ENCODE measurements at regions not wholly inside any gene's neighbourhood (a gene's known extent, or its start where the extent isn't known, plus 50 kb on each side); places are given as distances from the start of the nearest gene placed in this dataset.
A peak's percentile ranks its signal among the peaks of the same experiment; 100 is the strongest.
"Not testable (repeated sequence)": the region's sequence is repeated elsewhere in the genome, so short reads cannot be mapped to it uniquely, and the experiment has no call there.

DNA sequence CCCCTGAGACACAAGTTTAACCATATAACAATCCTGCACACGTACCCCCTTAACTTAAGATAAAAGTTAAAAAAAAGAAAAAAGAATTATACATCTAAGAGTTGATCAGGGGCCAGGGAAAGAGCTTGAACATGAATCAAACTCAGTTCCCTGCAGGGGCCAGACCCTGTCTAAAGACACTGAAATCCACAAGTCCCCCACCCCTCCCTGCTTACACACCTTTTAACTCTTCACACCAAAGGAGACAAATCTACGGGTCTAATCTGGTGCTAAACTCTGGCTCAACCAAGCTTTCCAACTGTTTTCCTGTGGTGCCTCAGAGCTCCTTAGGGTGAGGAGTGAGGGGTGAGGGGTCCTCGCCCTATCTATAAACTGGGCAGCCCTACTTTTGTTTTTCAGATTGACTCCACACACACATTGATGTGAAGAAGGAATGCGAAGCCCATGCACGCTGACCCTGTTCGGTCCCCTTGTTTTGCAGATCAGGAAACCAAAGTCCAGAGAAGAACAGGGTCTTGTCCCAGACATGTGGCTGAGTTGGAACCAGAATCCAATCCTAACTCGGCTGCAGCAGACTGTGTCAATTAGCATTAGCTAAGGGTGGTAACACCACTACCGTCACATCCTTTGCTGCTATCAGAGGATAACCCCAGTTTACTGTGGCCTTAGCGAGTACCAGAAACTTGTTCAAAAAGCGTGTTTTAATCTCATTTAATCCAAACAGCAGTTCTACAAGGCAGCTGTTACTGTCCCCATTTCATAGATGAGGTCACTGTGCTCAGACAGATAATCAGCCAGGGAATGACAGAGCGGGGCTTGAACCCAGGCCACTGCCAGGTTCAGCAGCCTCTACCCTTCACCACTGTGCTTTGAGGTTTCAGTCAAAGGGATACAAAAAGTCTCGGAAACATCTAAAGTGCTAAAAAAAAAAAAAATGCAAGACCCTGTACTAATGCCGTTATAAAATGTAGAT lies 145.2 kb upstream of the SYT13 start:
- DNase-seq: no peak

DNA sequence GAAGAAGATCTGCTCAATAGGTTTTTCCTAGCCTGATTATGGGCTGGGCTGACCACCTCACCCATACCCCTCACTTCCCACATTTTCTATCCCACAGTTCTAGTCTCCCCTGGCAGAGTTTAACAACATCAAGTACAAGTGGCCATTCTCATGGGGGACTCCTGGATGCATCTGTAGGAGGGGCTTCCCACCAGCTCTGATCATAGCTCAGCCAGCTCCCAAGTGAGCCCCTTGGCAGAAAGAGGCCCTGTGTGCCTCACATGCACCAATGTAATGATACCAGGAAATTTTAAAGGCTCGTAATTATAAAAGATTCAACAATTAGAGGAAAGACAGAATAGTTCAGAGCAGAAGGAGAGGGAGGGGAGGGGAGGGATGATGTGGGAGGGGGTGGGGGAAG lies 144.2 kb upstream of the SYT13 start:
- DNase-seq: no peak

GRCh38 chr11:45429719-45430118 lies 143.6 kb upstream of the SYT13 start:
- no peak for DNase-seq

DNA sequence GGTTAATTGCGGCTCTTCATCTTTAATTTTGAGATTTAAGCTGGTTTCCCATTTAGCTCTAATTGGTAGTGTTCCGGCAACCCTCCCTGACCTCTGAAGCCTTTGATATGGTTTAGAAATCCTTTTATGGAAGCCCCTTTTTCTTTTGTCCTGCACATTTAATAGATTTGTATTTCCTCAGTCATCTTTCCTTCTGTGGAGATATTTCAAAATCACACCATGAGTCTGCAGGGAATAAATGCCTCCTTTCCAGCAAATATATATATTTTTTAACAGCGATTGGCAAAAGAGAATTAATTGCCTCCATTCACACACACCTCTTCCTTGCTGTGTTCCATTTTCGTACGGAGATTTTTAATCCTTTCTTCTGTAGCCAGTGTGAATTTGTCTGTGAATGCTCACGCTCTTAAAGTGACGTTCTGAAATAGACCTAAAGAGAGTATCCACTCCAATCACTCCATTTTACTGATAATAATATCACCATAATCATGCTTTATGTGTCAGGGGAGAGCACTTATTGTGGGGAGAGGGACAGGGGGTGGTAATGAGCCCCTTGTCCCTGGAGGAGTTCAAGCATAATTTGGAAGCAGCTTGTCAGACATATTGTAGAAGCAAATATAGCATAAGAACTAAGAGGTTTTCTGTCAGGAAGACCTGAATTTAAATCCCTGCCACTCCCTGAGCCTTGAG lies 142.5 kb upstream of the SYT13 start:
- no peak for DNase-seq

DNA sequence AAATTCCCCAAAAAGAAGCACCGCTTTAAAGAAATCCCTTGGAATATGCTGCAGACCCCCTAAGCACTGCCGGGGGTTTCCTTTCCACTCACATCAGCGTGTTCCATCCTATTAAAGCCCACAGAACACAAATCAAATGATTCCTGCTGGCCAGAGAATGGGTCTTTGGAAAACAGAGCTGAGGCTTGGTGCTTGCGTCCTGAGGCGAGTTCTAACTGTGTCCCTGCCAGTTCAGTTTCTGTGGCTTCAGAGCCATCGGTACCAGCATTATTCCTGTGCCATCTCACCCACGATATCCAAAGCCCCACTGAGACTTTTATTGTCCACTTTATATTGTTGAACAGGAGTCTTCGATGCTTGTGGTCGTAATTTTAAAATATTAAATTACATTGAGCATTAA lies 142.0 kb upstream of the SYT13 start:
- DNase-seq: no peak

- DNase-seq: no peak
Observed at GRCh38 chr11:45424411-45425180, 138.5 kb upstream of the SYT13 start.

DNA sequence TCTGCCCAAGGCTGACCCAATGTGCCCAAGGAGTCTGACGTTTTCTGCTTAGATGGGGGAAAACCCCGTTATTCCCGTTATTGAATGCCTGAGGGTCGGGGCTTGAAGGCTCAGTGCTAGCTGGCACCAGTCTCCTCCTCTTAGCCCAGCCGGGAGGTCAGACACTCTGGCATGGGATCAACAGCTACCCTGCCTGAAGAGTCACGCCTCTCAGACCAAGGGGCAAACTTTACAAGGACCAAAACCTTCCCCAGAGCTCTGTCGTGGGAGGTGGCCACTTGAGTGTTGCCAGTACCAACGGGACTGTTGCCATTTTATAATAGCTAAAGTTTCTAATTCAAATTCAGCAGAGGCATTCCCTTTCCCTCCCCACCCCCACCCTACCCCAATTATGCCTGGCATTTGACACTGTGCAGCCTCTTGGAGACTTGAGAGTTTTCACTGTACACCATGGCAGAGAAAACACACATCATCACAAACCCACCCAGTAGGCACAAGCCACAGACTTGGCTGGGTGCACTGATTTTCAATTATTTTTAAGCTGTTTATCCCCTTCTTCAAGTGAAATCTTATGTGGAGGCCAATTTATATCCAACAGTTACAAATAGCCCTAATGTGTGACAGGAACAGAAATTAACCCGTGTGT lies 137.5 kb upstream of the SYT13 start:
- no peak for DNase-seq

DNA sequence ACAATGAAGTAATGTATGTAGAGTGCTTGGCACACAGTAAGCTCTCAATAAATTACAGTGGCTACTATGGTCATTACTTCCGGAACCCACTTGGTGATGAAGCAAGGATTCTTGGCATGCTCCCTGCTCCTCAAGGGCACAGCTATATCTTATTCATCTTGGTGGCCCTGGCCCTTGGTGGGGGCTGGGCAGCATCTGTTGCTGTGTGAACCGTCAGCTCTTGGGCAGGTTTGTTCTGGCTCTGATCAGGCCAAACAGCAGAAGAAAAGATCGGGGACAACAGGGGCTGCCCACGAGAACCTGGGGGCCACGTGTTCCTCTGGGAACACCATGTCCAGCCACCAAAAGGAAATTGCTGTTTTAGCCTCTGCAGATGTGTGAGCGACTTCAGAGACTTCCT lies 136.9 kb upstream of the SYT13 start:
- DNase-seq: no peak

DNA sequence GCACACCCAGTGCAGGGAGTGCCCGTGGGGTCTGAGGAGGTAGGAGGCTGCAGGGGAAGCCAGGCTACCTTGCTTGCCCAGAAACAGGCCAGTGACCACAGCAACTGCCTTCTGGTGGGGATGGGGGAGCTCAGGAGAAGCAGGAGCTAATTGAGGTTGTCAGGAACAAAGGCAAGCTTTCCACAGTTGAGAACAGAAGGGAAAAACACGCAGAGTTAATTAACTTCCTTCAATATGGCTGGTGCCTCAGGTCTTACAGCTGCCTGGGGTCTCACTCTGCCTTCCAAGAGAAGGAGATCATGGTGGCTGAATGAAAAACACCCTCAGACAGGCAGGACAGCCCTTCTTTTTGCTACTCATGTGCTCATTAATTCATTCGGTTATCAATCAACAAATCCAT lies 127.9 kb upstream of the SYT13 start:
- no peak for DNase-seq

- no peak for DNase-seq
Observed at GRCh38 chr11:45413156-45413858, 127.2 kb upstream of the SYT13 start.

DNA sequence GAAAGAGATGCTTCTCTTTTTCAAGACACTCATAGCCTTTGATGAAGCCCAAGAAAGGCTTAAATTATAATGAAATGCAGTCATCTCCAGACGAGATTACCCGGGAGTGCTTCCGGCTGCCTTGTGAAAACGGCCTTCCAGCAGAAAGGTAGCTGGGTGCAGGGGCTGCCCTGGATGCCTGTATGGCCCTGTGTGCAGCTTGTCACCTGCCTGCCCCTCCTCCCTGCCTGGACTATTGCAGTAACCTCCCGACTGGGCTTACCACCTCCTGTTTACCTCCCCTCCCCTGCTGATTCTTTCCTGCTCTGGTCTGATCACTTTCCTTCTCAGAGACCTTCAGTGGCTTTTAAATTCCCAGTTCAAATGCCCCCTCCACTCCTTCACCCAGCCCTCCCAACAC lies 126.4 kb upstream of the SYT13 start:
- DNase-seq: no peak

- no peak for DNase-seq
Observed at GRCh38 chr11:45412051-45412471, 125.9 kb upstream of the SYT13 start.

DNA sequence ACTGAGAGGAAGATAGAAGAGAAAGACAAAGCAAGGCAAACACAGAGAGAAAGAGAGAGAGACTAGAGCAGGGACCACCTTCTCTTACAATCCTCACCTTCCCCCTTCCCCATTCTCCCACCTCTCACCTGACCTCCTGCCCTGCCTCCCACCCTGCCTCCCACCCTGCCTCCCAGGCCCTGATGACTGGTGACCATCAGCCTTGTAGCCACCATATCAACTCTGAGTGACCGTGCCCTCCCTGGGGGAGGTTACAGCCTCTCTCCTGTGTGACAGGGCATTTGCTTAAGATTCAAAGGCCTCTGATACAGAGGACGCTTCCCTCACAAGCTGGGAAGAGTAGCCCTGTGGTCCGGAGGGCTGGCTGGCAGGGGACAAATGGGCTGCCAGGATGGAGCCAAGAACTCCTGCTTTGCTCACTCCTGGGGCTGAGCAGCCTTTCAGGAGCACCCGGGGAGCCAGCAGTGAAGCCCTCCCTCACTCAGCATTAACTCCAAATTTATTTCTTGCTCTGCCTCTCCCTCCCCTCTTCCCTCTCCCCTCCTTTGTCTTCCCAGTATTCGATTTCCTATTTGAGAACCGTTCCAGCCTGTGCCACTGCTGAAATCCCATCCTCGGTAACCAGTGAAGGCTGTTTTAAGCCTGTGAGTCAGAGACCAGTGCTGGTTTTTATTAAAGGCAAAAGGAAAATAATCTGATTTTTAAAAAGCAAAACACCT lies 125.2 kb upstream of the SYT13 start:
- DNase-seq: no peak

DNA sequence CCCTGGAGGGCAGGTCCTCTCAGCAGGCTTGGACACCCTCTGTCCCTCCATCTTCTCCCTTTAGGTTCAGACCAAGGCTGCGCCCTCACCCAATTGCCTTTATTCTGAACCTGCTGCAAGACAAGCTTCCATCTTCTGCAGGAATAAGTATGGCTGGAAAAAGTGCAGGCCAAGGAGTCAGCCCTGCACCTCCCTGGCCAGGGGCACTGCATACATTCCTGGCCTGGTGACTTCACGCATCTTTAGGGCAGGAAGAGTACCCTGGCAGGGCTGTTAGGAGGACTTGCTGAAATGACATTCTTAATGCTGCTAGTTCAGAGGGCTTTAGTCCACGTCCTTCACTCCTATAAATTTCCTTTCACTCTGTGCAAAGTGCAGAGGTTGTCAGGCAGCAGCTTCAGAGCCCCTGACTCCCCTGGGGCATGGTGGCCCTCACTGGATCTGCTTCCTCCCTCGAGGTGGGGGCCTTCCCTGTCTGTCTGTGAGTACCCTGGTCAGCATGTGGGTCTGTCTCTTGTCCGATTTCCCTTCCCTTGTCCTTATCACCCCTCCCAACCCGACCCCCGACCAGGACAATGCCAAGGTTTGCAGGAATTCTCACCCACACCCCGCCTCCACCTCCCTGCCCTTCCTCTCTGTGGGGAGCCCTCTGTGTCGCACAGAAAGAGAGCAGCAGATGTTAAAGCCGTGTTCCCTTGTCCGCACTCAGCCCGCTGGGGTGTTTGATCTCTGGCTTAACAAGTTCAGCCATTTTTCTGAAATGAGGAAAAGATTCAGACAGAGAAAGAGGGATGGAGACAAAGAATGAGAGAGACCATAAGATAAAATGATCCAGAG lies 124.5 kb upstream of the SYT13 start:
- DNase-seq: no peak

- no peak for DNase-seq
Observed at GRCh38 chr11:45409587-45409986, 123.4 kb upstream of the SYT13 start.

- DNase-seq: no peak
Observed at GRCh38 chr11:45407226-45407625, 121.1 kb upstream of the SYT13 start.

DNA sequence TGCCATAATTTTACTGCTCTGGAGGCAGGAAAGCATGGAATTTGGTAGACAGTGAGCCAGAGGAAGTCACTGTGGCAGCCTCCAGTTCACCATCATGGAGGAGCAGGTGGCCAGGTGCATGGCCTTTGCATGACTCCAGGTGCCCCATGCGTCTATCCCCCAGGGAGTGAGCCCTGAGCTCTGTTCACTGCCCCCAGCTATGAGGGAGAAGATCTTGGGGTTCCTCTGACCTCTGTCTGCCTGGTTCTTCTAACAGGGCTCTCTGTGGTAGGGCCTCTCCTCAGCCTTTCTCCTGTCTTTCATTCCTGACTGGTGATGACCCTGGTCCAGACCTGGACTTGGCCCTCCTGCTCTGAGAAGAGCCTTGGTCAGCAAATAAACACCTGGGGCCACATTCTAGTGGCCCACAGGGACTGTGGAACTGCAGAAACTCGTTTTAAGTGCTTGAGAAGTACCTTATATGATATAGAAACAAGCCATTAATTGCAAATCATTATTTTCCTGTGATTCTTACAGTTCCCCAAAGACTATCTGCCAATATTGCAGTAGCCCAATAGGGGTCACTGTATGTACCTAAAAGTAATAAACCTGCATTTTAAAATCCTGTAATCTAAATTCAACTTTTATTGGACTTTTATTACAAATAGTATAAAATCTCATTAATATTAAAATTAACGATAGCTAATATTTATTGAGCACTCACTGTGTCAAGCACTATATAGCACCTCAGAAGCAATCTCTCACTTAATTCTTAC lies 120.0 kb upstream of the SYT13 start:
- peak; percentile 30 for DNase-seq

GRCh38 chr11:45403521-45403920 lies 117.4 kb upstream of the SYT13 start:
- DNase-seq: not testable (repeated sequence)

GRCh38 chr11:45402049-45402630 lies 116.0 kb upstream of the SYT13 start:
- no peak for DNase-seq

Measured in DMS53 (cell line).